ENCODE measurements at regions not wholly inside any gene's neighbourhood (a gene's known extent, or its start where the extent isn't known, plus 50 kb on each side); places are given as distances from the start of the nearest gene placed in this dataset.

DNA sequence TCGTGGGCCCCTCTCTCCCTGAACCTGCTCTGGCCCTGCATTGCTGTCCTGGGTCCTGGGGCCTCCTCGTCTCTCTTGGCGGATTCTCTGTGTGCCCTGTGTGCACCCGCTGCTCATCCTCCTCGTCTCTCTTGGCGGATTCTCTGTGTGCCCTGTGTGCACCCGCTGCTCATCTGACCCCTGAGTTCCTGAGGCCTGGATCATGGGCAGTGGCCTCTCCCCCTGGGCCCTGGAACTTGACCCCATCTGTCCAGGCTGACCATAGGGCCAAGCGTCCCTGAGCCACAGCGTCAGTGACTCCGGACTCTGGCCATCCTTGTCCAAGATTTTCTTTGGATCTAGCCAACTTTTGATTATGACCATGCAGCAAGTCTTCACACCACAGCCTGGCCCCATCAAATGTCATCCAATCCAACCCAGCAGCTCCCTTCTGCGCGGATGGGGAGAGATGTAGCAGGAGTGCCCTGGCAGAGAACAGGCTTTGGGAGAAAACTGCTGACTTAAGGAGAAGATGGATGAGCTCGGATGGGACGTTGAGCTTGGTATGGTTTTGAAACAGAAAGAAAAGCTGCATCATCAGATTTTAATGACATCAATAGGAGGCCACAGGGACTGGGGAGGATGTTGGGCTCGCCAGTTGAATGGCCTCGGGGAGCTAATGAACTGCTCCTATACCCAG lies 455.1 kb upstream of the HS6ST1 start:
- no peak for DNase-seq

DNA sequence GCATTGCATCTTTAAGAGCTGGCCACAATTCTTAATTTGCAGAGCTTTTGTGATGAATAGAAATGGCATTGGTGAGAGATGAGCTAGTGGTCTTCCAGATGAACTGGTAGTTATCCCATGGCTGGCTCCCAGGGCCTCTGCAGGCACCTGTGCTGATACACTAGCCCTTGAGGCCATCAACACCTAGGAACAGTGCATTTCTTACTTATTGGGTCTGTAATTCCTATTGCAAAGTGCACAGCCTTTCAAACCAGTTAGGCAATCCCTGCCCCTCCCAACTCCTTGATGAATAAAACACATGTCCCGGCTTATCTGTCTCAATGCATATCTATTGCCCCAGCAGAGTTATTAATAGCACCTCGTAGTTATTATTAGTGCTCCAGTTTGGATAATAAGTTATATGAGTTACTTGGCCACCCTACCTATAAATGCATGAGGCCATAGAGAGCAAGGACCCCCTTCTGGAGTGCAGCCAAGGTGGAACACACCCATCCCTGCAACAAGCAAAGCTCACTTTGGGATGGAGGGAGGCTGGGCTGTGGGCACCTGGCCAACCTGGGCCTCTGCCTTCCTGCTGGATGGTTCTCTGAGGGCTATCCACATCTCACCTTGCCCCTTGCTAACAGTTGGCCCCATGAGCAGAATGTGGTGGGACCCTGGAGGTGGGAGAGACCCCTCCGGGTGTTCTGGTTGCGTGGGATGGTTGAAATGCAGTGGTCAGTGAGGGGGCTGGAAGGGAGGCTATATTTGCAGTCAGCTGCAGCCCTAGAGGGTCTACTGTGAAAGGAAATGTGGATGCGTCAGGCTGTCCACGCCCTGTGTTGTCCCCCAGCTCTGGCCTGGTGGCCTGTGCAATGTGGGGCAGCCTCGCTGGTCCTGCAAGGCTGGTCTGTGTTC lies 455.9 kb upstream of the HS6ST1 start:
- DNase-seq = no peak

DNA sequence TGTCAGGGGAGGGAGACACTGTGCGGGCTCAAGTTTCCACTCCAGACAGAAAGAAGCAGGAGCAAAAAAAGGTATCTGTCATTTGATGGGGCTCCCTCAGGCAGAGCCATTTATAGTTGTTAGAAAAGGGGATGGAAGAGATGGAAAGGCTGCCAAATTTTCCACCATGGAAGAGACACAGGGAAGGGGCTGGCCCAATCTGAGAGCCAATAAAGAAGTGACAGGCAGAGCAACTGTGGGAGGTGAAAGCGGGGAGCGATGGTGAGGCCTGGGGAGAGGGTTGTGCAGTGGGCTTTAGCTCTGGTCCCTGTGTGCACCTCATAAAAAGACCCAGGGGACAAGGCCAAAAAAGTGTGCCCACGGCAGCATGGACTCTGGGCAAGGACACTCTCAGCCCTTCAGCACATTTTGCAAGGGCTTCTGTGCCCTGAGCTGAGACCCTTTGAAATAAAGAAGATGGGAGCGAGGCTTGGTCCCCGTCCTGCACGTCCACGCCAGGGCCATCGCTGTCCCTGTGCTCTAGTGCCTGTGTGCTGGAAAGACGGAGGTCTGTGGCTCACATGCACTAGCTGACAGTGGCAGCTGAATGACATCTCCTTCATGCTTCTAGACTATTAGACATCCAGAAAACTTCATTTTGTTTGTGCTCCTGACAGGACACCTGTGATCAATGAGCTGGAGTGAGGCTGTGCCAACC lies 456.7 kb upstream of the HS6ST1 start:
- DNase-seq = peak in 1 of 2 donors; percentile 6

DNA sequence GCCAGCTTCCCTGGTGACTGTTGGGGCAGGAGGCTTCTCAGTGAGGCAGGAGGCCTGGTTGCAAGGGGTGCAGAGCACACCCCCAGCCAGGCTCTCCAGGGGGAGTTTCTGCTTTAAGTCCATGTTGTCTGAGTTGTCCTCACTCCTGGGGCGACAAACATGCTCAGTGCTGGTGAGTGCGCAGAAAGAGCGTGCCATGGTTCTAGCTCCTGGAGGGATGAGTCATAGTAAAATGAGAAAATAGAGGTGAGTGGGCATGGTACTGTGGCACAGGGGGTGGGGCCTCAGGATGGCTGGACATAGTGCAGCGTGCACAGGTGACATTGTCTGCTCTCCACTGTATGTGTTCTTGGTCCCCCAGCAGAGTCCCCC lies 457.2 kb upstream of the HS6ST1 start:
- peak in 1 of 2 donors; percentile 1 for DNase-seq

DNA sequence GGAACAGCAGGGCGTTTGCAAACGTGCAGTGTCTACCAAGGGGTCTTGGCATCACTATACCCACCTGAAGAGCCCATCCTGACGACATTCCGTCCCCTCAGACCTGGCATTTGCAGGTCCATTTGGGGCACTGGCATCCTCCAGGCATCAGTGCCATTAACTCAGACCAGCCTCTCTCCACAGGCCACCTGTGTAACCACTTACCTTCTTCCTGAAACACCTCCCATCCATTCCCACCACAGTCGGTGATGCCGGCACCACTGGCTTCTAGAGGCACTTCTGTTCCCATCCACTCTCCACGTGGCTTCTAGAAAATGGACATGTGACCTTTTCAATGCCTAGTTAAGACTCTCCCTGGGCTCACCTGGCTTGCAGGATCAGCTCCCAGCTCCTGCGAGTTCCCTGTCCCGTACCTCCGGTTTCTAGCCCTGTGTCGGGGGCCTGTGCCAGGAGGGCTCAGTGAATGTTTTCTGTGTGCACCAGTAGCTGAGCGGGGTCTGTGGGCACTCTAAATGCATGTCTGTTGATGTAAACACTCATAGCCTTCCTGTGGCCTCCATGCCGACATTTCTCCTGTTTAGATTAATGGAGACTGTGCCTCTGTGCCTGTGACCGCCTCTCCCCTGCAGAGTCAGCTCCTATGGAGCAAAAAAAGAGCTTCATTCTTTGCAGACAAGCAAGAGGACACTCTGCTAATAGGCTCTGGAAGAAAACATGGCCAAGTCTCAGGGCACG lies 458.0 kb upstream of the HS6ST1 start:
- peak in 1 of 2 donors; percentile 4 for DNase-seq

DNA sequence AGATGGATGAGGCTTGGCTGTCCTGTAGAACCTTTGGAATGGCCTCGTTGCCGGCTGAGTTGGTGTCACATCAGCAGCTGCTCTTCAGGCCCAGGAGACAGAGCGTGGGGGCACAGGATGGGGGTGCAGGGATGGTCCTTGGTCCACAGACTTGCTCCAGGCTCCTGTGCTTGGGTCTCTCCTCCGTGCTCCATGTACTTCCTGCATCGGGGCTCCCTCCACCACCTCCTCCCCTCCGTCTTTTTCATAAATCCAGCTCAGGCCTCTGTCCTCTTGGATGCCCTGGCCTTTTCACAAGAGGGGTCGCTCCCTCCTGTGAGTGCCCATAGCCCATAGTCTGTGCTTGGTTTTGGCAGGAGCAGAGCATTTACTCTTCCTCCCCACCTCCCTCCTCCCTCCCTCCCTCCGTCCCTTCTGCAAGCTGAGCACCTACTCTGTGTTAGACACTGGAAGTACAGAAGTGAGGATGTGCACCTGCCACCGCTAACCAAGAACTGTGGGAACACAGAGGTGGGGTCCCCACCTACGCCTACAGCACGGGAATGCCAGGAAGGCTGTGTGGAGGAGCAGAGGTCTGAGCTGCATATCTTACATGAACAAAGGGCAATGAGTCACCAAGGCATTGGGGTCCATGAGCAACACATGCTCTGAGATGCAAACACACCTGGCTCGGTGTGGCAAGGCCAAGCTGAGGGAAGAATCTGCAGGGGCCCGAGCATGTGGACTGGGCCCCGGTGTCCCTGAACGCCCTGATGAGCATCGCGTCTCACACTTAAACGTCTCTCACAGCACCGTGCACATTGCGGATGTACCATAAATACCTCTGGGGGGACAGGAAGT lies 458.7 kb upstream of the HS6ST1 start:
- peak in 1 of 2 donors; percentile 6 for DNase-seq

DNA sequence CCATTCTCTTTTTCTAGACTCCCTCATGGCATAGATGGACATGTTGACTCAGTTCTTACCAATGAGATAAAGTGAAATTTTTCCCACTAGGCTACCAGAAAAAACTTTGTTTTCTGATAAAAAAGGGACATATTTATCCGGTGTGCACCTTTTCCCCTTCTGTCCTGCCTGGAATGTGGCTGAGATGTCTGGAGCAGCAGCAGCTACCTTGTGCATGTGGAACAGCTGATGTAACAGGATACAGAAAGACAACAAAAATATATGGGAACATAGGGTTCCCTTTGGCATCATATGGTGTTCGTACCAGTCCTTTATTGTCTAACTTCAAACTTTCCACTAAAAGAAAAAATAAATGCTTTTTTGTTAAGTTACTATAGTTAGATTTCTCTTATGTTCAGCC lies 460.2 kb upstream of the HS6ST1 start:
- DNase-seq = no peak

DNA sequence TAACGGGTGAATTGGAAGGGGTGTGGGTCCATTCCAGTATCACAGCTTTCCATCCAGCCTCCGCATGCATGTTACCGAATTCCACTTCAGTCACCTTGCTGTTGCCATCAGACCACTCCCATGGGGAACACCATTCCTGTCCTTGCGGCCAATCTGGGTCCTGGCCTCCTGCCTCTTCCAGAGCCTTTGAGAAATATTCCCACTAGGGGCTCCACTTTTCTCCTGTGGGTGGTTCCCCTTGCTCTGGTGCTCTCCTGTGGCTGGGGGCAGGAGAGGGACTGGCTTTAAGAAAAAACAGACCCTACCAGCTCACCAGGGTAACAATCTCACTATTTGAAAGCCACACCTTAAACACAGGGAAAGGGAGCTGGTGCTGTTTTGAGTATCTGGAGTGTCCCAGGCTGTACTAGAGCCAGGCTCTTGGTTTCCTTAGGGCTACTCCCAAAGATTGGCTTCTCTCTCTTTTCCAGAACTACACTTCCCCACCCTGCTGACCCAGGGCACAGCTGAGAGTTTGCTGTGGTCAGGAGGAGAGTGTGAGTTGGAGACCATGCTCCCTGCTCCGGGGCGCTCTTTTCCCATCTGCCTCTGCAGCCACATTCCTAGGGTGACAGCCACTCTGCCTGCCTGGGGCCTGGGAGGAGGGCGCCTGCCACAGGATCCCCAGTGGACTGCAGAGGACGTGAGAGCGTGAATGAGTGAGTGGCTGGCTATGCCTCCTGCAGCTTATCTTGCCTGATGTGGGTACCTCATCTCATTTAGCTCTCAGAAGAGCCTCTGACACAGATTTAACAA lies 460.8 kb upstream of the HS6ST1 start:
- no peak for DNase-seq

DNA sequence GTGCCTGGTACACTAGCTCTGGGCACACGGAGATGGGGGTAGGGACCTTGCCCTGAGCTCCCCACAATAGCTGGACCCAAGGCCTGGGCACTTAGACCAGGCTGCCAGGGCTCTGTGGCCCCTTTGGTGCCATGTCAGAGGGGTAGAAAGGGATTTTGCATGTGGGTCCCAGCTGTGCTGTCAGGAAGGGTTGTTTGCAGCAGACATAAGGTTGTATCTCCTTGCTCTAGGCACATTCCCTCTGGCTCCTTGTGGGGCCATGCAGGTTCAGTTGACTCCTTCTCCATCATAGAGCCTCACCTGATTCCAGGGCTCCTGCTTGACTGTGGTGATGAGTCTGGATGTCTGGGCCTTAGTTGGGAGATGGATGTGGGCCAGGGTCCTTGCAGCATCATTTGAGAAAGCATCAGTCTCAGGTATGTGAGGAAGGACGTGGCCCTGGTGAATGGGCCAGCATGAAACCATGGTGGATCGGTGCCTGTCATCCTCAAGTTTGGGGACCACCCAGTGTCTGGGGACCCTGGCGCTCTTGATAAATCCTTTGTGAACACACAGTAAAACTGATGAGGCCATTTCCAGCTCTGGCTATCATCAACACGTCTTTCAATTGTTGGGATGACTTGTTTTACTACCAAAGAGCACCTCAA lies 461.9 kb upstream of the HS6ST1 start:
- DNase-seq = no peak

DNA sequence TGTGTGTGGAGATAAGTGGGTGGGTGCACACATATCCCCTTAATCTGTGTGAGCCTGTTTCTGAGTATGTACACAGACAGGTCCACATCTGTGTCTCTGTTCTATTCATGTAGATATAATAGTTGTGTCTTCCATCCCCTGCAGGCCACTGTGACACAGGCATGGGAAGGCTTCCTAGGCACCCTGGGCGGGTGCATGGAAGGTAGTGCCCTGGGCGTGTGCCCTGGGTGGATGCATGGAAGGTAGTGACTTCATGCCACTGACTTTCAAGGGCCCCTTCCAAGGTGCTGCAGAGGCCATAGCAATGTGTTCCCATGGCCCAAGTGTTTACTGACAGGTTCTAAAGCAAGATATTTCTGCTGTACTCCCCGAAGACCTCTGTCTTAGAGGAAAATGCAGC lies 462.5 kb upstream of the HS6ST1 start:
- no peak for DNase-seq

DNA sequence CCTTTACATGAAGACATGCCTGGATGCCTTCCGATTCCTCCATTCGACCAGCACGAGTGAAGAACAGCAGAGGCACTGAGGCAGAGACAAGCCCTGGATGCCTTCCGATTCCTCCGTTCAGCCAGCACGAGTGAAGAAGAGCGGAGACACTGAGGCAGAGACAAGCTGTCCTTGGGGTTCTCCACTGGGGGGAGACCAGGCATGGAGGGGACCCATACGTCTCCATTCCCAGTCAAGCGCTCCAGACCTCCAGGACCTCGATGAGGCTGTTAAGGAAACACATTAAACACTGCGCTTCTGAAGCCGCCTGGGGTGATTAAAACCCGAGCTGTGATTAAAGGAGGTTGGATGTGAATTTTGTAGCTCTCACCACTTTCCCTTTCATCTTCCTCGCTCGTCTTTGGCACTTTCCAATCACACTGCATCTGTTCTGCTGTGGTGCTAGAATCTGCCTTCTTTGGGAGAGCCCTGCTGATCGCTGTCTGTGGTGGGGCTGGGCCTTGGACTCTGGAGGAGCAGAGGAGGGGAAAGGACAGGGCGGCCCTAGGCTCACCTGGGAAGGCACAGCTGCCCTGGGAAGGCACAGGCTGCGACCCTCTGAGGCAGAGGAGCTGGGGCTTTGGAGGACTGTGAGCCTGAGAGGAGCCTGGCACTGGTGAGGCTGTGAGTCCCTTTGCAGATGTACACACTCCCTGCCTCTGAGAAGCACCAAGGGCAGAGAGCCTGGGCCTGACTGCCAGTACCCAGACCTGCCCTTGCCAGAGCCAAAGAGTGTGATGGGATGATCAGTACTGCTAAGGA lies 463.1 kb upstream of the HS6ST1 start:
- no peak for DNase-seq

DNA sequence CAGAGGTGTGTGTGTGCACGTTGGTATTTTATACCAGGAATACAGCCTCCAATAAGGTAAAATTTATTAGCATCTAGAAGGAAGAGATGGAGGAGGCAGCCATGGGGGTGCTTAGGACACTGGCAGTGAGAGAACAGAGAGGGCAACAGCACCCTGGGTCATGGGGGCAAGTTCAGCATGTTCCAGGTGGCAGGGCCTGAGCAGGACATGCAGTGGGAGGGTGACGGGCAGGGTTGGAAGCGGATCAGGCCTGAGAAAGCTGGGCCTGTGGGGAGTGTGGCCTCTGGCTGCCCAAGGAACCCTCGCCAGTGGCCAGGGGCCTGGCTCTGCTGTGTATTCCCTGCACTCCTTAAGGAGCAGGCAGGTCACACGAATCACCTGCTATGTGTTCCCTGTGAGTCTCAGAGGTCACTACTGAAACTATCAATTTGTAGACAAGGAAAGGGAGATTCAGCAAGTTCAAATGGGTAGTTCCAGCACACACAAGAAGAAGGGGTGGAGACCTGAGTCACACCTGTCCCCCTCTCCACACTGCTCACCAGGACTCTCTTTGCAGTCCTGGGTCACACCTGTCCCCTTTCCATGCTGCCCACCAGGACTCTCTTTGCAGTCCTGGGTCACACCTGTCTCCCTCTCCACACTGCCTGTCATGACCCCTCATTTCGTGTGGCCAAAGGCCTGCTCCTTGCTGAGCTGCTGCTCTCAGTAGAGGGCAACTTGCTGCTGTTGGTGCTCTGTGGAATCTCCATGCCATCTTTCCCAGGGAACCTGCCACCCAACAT lies 463.9 kb upstream of the HS6ST1 start:
- no peak for DNase-seq

DNA sequence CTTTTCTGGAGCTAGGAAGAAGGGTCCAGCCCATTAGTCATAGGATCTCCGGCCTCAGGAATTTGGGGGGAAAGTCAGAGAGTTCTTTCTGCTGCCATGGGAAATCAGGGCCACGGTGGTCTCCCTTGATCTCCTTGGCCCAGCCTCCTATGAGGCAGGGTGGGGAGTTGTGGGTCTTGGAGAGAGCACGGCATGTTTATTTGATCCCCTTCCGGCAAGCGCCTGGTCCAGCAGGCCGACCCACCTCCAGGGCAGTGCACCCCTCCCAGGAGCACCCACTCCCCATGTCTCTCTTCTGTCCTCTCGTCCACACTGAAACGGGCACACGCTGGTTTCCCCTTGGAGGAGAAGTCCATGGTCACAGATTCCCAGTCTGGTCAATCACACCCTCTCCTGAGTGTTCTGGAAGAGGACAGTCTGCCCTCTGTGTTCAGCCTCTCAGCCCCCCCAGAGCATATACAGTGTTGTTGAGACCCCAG lies 464.6 kb upstream of the HS6ST1 start:
- DNase-seq = peak in 1 of 2 donors; percentile 7

DNA sequence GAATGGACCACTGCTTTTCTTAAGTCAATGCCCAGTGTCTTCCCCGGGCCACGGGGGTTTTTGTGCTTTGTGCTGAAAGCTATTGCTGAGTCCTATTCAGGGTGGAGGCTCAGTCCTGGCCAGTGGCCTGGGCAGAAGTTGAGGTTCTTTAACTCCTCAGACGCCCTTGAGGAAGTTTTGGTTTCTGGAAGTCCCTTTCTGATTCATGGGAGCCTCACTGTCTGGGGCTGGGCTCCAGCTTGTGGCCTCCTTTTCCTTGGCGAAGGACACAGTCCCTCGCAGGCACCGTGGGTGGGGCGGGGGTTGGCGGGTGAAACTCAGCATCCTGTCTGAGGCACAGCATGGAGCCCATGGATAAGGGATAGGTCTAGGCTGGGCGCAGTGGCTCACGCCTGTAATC lies 465.2 kb upstream of the HS6ST1 start:
- DNase-seq = no peak

DNA sequence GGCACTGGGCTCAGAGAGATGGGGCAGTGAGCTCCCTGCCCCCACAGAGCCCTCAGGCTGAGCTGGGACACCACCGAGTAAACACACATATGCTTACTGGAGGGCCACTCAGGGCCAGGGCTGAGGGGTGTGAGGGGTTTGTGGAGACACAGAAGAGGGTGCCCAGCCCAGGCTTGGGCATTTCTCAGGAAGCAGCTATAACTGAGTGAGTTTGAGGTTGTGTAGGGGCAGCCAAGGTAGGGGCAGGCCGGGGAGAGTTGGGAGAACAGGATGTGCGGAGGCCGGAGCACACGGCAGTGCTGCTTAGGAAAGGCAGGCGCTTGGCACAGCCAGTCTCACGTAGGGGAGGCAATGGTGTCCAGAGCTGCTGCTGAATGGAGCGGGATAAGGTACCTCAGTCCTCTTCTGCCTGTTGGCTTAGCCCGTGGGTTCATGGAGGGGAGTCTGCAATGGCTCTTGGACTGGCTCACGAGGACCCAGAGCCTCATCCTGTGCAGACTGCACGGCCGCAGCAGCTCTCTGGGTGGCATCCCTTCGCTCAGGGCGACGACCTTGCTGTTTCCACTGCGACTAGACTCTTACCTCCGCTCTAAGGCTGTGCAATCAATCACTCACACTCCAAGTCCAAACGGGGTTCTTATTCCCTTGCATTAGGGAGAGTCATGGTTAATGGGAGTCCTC lies 466.1 kb upstream of the HS6ST1 start:
- DNase-seq = no peak

DNA sequence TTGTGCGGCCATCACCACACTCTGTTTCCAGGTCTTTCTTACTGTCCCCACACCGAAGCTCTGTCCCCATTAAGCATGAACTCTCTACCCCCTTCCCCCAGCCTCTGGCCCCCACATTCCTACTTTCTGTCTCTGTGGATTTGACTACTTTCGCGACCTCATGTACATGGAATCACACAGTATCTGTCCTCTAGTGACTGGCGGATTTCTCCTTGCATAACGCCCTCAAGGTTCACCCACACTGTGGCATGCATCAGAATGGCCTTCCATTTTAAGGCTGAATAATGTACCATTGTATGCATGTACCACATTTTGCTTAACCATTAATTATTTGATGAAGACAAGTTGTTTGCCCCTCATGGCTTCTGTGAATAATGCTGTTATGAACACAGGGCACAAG lies 467.6 kb upstream of the HS6ST1 start:
- DNase-seq = no peak

DNA sequence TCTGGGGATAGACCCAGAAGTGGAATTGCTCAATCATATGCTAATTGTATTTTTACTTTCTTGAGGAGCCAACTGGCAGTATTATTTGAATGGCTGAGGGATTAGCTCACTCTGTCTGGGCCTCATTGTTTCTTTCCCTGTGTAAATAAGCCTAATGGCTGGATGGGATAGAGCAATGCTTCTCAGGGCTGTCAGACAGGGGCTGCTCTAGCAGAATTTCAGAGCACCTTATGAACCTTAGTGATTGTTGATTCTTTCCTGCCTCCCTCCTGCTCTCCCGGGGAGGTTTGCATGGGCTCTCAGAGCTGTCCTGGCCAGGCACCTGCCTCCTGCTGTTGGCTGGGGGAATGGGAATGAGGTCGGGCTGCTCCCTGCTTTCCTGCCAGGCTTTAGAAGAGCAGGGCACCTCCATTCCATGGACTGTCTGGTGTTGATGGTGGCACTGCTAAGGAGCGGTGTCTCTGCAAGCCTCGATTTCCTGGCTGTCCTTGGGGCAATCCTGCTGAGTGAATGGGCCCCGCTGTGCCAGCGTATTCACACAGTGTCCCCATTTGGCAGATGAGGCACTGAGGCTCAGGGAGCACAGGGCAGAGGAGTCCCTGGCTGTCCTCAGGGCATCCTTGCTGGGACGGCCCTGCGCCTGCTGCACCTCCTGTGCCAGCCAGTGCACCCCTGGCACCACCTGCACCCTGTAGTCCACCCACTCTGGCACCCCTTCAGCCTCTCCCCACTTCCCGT lies 468.2 kb upstream of the HS6ST1 start:
- DNase-seq = no peak

Data from CD4-positive, alpha-beta T cell treated with Interleukin-4 for 1 hour (primary cell).